C4-2B (cell line): ENCODE measurements at regions not wholly inside any gene's neighbourhood (a gene's known extent, or its start where the extent isn't known, plus 50 kb on each side); places are given as distances from the start of the nearest gene placed in this dataset.

Experiments
- ZFX ChIP-seq: fragments of 450-650 bp; IDR thresholded peaks from 2 replicates; pipeline ENCODE4 v1.6.1; 2017
- TF ChIP-seq, protein P1 (sequence below): fragments of 450-650 bp; conservative IDR thresholded peaks from 2 replicates; pipeline ENCODE4 v1.5.1; 2017; ENCODE audit warnings: mild to moderate bottlenecking

DNA sequence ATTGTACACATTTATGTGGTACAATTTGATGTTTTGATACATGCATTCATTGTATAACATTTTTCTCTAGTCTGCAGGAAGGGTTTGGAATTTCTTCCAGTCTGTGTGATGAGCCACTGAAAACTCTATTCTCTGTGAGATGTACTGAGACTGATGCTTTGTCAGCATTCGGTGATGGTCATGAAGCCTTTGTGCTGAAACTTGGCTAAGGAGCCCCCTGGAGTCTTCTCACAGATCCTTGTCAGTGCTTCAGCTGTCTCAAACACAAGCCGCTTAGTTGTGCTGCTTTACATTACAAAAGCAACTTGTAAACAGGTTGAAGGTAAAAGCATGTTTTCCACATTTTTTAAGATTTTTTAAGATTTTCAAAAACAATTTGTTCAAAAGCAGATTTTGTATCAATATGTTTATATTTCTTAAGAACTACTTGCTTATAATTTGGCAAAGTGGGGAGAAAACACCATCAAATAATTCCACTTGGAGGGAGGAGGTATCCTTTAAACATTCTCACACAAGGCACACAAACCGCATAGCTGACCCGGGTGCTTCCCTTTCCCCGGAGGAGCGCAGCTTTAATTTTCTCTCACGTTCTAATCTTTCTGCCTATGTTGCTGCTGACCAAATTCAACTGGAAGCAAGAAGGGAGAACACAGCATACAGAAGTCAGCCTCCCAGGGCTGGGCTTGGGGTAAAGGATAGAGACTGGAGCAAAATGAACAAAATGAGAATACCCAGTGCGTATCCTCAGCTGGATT lies 249.8 kb upstream of the VSTM2A start:
- TF ChIP-seq, protein P1, sequence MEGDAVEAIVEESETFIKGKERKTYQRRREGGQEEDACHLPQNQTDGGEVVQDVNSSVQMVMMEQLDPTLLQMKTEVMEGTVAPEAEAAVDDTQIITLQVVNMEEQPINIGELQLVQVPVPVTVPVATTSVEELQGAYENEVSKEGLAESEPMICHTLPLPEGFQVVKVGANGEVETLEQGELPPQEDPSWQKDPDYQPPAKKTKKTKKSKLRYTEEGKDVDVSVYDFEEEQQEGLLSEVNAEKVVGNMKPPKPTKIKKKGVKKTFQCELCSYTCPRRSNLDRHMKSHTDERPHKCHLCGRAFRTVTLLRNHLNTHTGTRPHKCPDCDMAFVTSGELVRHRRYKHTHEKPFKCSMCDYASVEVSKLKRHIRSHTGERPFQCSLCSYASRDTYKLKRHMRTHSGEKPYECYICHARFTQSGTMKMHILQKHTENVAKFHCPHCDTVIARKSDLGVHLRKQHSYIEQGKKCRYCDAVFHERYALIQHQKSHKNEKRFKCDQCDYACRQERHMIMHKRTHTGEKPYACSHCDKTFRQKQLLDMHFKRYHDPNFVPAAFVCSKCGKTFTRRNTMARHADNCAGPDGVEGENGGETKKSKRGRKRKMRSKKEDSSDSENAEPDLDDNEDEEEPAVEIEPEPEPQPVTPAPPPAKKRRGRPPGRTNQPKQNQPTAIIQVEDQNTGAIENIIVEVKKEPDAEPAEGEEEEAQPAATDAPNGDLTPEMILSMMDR = no peak
- TF ChIP-seq ZFX = no peak
